ENCODE measurements at regions not wholly inside any gene's neighbourhood (a gene's known extent, or its start where the extent isn't known, plus 50 kb on each side); places are given as distances from the start of the nearest gene placed in this dataset.

- no peak for TF ChIP-seq CTCF (IDR thresholded peaks at IDR 0.05; ENCODE audit: borderline replicate concordance, control extremely low read depth, extremely low read depth, insufficient read depth, missing control alignments)
- in situ Hi-C loops (cut with MboI; ENCODE audit: low sequenced_read_pairs, unreplicated experiment): no loop called here
- no peak for DNase-seq (ENCODE audit: low spot score)
Observed at GRCh38 chr5:6872441-6873160, 159.4 kb downstream of the TENT4A start.

- in situ Hi-C loops (cut with MboI; ENCODE audit: low sequenced_read_pairs, unreplicated experiment): no loop called here
- no peak for TF ChIP-seq CTCF (IDR thresholded peaks at IDR 0.05; ENCODE audit: borderline replicate concordance, control extremely low read depth, extremely low read depth, insufficient read depth, missing control alignments)
Observed at GRCh38 chr5:6873359-6873758, 160.1 kb downstream of the TENT4A start.

GRCh38 chr5:6875376-6875775 lies 162.1 kb downstream of the TENT4A start:
- in situ Hi-C loops (cut with MboI; ENCODE audit: low sequenced_read_pairs, unreplicated experiment): no loop called here
- no peak for DNase-seq (ENCODE audit: low spot score)
- TF ChIP-seq CTCF (IDR thresholded peaks at IDR 0.05; ENCODE audit: borderline replicate concordance, control extremely low read depth, extremely low read depth, insufficient read depth, missing control alignments): no peak

More at GRCh38 chr5:6873359-6873758, 160.1 kb downstream of the TENT4A start:
- DNase-seq (ENCODE audit: low spot score): no peak

- in situ Hi-C loops (cut with MboI; ENCODE audit: low sequenced_read_pairs, unreplicated experiment): no loop called here
- DNase-seq (ENCODE audit: low spot score): no peak
- no peak for TF ChIP-seq CTCF (IDR thresholded peaks at IDR 0.05; ENCODE audit: borderline replicate concordance, control extremely low read depth, extremely low read depth, insufficient read depth, missing control alignments)
Observed at GRCh38 chr5:6877986-6878828, 165.0 kb downstream of the TENT4A start.

DNA sequence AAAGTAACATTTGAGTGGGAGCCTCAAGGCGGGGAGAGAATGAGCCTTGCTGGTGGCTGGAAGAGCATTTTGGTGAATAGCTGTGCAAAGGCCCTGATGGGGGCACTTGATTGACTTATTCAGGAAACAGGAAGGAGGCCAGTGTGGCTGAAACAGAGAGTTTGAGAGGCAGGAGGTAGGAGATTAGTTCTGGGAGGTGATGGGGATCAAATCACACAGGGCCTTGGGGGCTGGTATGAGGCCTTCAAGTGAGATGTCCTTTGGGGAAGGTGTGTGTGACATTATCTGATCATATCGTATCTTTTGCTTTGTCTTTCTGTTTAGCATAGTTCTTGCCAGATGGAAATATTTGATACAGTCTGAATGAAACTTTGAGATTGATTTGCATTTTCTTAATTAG lies 172.3 kb downstream of the TENT4A start:
- no peak for DNase-seq (ENCODE audit: low spot score)
- in situ Hi-C loops (cut with MboI; ENCODE audit: low sequenced_read_pairs, unreplicated experiment): no loop called here
- no peak for TF ChIP-seq CTCF (IDR thresholded peaks at IDR 0.05; ENCODE audit: borderline replicate concordance, control extremely low read depth, extremely low read depth, insufficient read depth, missing control alignments)

DNA sequence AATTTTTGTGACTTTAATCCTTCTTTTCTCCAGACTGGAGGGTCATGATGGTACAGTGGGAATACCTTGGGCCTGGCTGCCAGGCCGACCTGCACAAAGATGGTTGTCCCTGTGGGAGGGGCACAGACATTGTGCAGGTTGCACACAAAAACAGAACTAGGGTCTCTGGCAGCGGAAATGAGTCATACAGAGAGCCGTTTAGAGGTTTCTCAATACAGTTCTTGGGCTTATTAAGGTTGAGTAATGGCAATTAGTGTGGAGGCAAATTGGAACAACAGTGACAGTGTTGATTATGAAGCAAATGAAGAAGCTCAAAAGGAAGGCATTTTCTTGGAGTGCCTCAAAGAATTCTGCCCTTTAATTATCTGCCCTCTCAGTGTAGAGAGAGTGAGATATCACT lies 173.6 kb downstream of the TENT4A start:
- no peak for TF ChIP-seq CTCF (IDR thresholded peaks at IDR 0.05; ENCODE audit: borderline replicate concordance, control extremely low read depth, extremely low read depth, insufficient read depth, missing control alignments)
- in situ Hi-C loops (cut with MboI; ENCODE audit: low sequenced_read_pairs, unreplicated experiment): no loop called here
- no peak for DNase-seq (ENCODE audit: low spot score)

All from GM13976 (cell line).